H1 (cell line): ENCODE measurements at regions not wholly inside any gene's neighbourhood (a gene's known extent, or its start where the extent isn't known, plus 50 kb on each side); places are given as distances from the start of the nearest gene placed in this dataset.

Experiments
- CTCF ChIA-PET: fragments of 300-600 bp; sonication (Branson Sonifier 250); formaldehyde crosslinking; loops from one replicate; lab custom pipeline; 2021; ENCODE audit not compliant: partially characterized antibody; lab: Charles Lee
- POLR2A ChIA-PET: fragments of 300-600 bp; sonication (Branson Sonifier 250); formaldehyde crosslinking; loops from one replicate; lab custom pipeline; 2021; ENCODE audit warnings: inconsistent platforms; ENCODE audit not compliant: partially characterized antibody; lab: Charles Lee
- DNase-seq, 2 experiments: peaks; one replicate each; pipeline versions ENCODE4 v3.0.0 to v3.0.0-alpha.2; 2010 to 2022; ENCODE audit warnings: low spot score in 2 of 2, low read depth in 1 of 2, mixed read lengths in 1 of 2
- FAIRE-seq: peaks from 2 replicates; lab custom pipeline; 2011; peaks lifted over from hg19 to GRCh38; lab: Jason Lieb, UNC
- H2AFZ ChIP-seq: 2 replicates; pipeline ENCODE4 v1.8.1; 2012; ENCODE audit warnings: low read length, inconsistent platforms
- H2AK5ac ChIP-seq: 2 replicates; pipeline ENCODE4 v1.6.1; 2013; ENCODE audit warnings: low read depth, low read length
- H2BK120ac ChIP-seq: replicated peaks from 2 replicates; pipeline ENCODE3; 2013; ENCODE audit warnings: low read depth, low read length, inconsistent platforms
- H2BK12ac ChIP-seq: 2 replicates; pipeline ENCODE4 v1.6.1; 2013; ENCODE audit warnings: low read depth, low read length
- H2BK15ac ChIP-seq: 2 replicates; pipeline ENCODE4 v1.6.1; 2013; ENCODE audit warnings: low read length
- H2BK20ac ChIP-seq: 2 replicates; pipeline ENCODE4 v1.6.1; 2013; ENCODE audit warnings: low read length
- H2BK5ac ChIP-seq: 2 replicates; pipeline ENCODE4 v1.6.1; 2013; ENCODE audit warnings: low read depth, low read length
- H3K14ac ChIP-seq: 2 replicates; pipeline ENCODE4 v1.6.1; 2013; ENCODE audit warnings: inconsistent platforms; ENCODE audit not compliant: insufficient read length
- H3K18ac ChIP-seq: 2 replicates; pipeline ENCODE4 v1.6.1; 2013; ENCODE audit warnings: low read length; ENCODE audit errors: extremely low read depth
- H3K23ac ChIP-seq: 2 replicates; pipeline ENCODE4 v1.6.1; 2013; ENCODE audit warnings: inconsistent platforms; ENCODE audit not compliant: insufficient read length
- H3K23me2 ChIP-seq: 2 replicates; pipeline ENCODE4 v1.6.1; 2013; ENCODE audit warnings: low read depth, low read length
- H3K27ac ChIP-seq: 2 replicates; pipeline ENCODE4 v1.6.1; 2011; ENCODE audit warnings: low read depth, low read length, inconsistent platforms
- H3K27me3 ChIP-seq, 4 experiments: replicated peaks in 1 of 4; 1 replicate in 1 of 4; 2 replicates in 3 of 4; pipeline versions ENCODE4 v1.6.1 to v1.8.1; 2011 to 2013; ENCODE audit warnings: low read length in 3 of 4, mild to moderate bottlenecking in 3 of 4, inconsistent platforms in 2 of 4, mixed read lengths in 2 of 4, moderate library complexity in 1 of 4; ENCODE audit not compliant: control insufficient read depth in 3 of 4, insufficient read depth in 3 of 4; ENCODE audit errors: extremely low read depth in 1 of 4
- H3K36me3 ChIP-seq, 4 experiments: 2 replicates each; pipeline versions ENCODE4 v1.6.1 to v1.8.1; 2011 to 2013; ENCODE audit warnings: mild to moderate bottlenecking in 4 of 4, low read length in 3 of 4, moderate library complexity in 2 of 4, control low read depth in 1 of 4, inconsistent platforms in 1 of 4; ENCODE audit not compliant: insufficient read depth in 4 of 4, control insufficient read depth in 2 of 4
- H3K4ac ChIP-seq: replicated peaks from 2 replicates; pipeline ENCODE3; 2013; ENCODE audit warnings: low read length, low read depth, mixed read lengths, inconsistent platforms; ENCODE audit not compliant: insufficient read length
- H3K4me1 ChIP-seq, 4 experiments: replicated peaks in 1 of 4; 1 replicate in 1 of 4; 2 replicates in 3 of 4; pipeline versions ENCODE4 v1.6.1 to v1.8.1; 2011 to 2013; ENCODE audit warnings: low read length in 3 of 4, inconsistent platforms in 2 of 4, mixed read lengths in 1 of 4; ENCODE audit not compliant: insufficient read depth in 4 of 4, control insufficient read depth in 3 of 4
- H3K4me2 ChIP-seq, 2 experiments: 2 replicates each; pipeline versions ENCODE4 v1.6.1 to v1.8.1; 2011 to 2013; ENCODE audit warnings: low read depth in 2 of 2, low read length in 2 of 2, control low read depth in 1 of 2, inconsistent platforms in 1 of 2, mild to moderate bottlenecking in 1 of 2; ENCODE audit not compliant: insufficient read depth in 1 of 2
- H3K4me3 ChIP-seq, 4 experiments: fragments of 200-600, 300-600 bp in 1 of 4; sonication (generic), shearing (Covaris generic), sonication (Bioruptor Twin) in 1 of 4; 2 replicates each; pipeline versions ENCODE4 v1.5.1 to v1.8.1; 2011 to 2016; ENCODE audit warnings: low read length in 4 of 4, low read depth in 3 of 4, control low read depth in 2 of 4, inconsistent platforms in 2 of 4, mild to moderate bottlenecking in 2 of 4, mixed read lengths in 1 of 4, moderate library complexity in 1 of 4; ENCODE audit not compliant: insufficient read depth in 2 of 4; ENCODE audit errors: extremely low read depth in 1 of 4
- H3K56ac ChIP-seq: replicated peaks from 2 replicates; pipeline ENCODE3; 2013; ENCODE audit warnings: low read depth, mild to moderate bottlenecking, mixed read lengths, low read length, inconsistent platforms; ENCODE audit not compliant: insufficient read length
- H3K79me1 ChIP-seq: 2 replicates; pipeline ENCODE4 v1.6.1; 2013; ENCODE audit warnings: low read depth, low read length, control low read depth
- H3K79me2 ChIP-seq, 2 experiments: 2 replicates each; pipeline versions ENCODE4 v1.6.1 to v1.8.1; 2012 to 2013; ENCODE audit warnings: low read length in 2 of 2, mild to moderate bottlenecking in 2 of 2, inconsistent platforms in 1 of 2; ENCODE audit not compliant: insufficient read depth in 2 of 2, control insufficient read depth in 1 of 2
- H3K9ac ChIP-seq, 4 experiments: replicated peaks in 1 of 4; 1 replicate in 1 of 4; 2 replicates in 3 of 4; pipeline versions ENCODE4 v1.6.1 to v1.8.1; 2011 to 2013; ENCODE audit warnings: low read depth in 3 of 4, low read length in 3 of 4, control low read depth in 2 of 4, mild to moderate bottlenecking in 2 of 4, moderate library complexity in 2 of 4, inconsistent platforms in 1 of 4; ENCODE audit errors: extremely low read depth in 1 of 4
- H3K9me3 ChIP-seq, 2 experiments: 2 replicates each; pipeline versions ENCODE4 v1.6.1 to v1.8.1; 2012 to 2013; ENCODE audit warnings: mild to moderate bottlenecking in 2 of 2, moderate library complexity in 2 of 2, control low read depth in 1 of 2, inconsistent platforms in 1 of 2, low read depth in 1 of 2, low read length in 1 of 2, mixed read lengths in 1 of 2; ENCODE audit not compliant: insufficient read depth in 2 of 2
- H4K20me1 ChIP-seq, 2 experiments: replicated peaks in 1 of 2; 2 replicates each; pipeline versions ENCODE3 to v1.8.1; 2011 to 2013; ENCODE audit warnings: inconsistent platforms in 2 of 2, low read length in 2 of 2, mild to moderate bottlenecking in 1 of 2; ENCODE audit not compliant: insufficient read depth in 2 of 2, control insufficient read depth in 1 of 2
- H4K5ac ChIP-seq: 2 replicates; pipeline ENCODE4 v1.6.1; 2013; ENCODE audit warnings: low read length, low read depth, mixed read lengths, inconsistent platforms; ENCODE audit not compliant: insufficient read length
- H4K8ac ChIP-seq: 2 replicates; pipeline ENCODE4 v1.8.0; 2013; ENCODE audit warnings: mild to moderate bottlenecking, moderate library complexity, low read length, inconsistent platforms; ENCODE audit not compliant: insufficient read depth; ENCODE audit errors: extremely low read depth
- H4K91ac ChIP-seq: replicated peaks from 2 replicates; pipeline ENCODE3; 2013; ENCODE audit warnings: low read length, mixed read lengths, inconsistent platforms; ENCODE audit not compliant: insufficient read length
- CHD1 ChIP-seq: IDR thresholded peaks from 2 replicates; pipeline ENCODE4 v1.6.1; 2012; ENCODE audit warnings: low read depth, low read length, improper control_type of control experiment
- CHD2 ChIP-seq: IDR thresholded peaks from 2 replicates; pipeline ENCODE4 v1.6.1; 2012; ENCODE audit warnings: low read length, improper control_type of control experiment
- HDAC2 ChIP-seq, 2 experiments: fragments of 300-600 bp in 1 of 2; sonication (generic) in 1 of 2; IDR thresholded peaks; 2 replicates each; pipeline ENCODE4 v1.6.1; 2011 to 2012; ENCODE audit warnings: low read depth in 2 of 2, low read length in 2 of 2, mild to moderate bottlenecking in 2 of 2, moderate library complexity in 2 of 2, borderline replicate concordance in 1 of 2, inconsistent platforms in 1 of 2
- NRF1 ChIP-seq: IDR thresholded peaks from 2 replicates; pipeline ENCODE4 v1.6.1; 2011; ENCODE audit warnings: mild to moderate bottlenecking, low read depth, low read length, improper control_type of control experiment
- POLR2A ChIP-seq, 2 experiments: IDR thresholded peaks; 1 replicate in 1 of 2; 2 replicates in 1 of 2; pipeline ENCODE4 v1.6.1; 2011; ENCODE audit warnings: low read depth in 2 of 2, low read length in 2 of 2, mild to moderate bottlenecking in 2 of 2; ENCODE audit errors: control extremely low read depth in 1 of 2
- SAP30 ChIP-seq: fragments of 300-600 bp; sonication (generic); IDR thresholded peaks from 2 replicates; pipeline ENCODE4 v1.7.1; 2012; ENCODE audit warnings: low read length, moderate library complexity, mild to moderate bottlenecking, inconsistent platforms; ENCODE audit not compliant: insufficient read depth, insufficient replicate concordance
- SP1 ChIP-seq: IDR thresholded peaks from 2 replicates; pipeline ENCODE4 v1.6.1; 2011; ENCODE audit warnings: low read depth, low read length
- ZNF274 ChIP-seq: IDR thresholded peaks from 2 replicates; pipeline ENCODE4 v1.7.0; 2012; ENCODE audit warnings: low read length, borderline replicate concordance; ENCODE audit errors: extremely low read depth
- WGBS, 2 experiments: shearing (Covaris generic) in 1 of 2; methylation state at CpG; one replicate each; pipeline versions ENCODE4 v1.1.6 to v1.1.7; 2013 to 2015; ENCODE audit warnings: low lambda C conversion rate in 2 of 2, mixed read lengths in 2 of 2, inconsistent platforms in 1 of 2, low coverage in 1 of 2, missing lambda C conversion rate in 1 of 2; ENCODE audit not compliant: insufficient replicate concordance in 2 of 2, insufficient coverage in 1 of 2, insufficient read length in 1 of 2; ENCODE audit errors: extremely low coverage in 1 of 2, missing lambda C conversion rate in 1 of 2; 5-methylcytosine and 5-hydroxymethylcytosine counted together
- TF ChIP-seq, protein P1 (sequence below), 3 experiments: IDR thresholded peaks; 1 replicate in 2 of 3; 2 replicates in 1 of 3; pipeline versions ENCODE4 v1.5.1 to v1.6.1; 2011; ENCODE audit warnings: low read length in 3 of 3, mild to moderate bottlenecking in 3 of 3, inconsistent platforms in 2 of 3, low read depth in 1 of 3, moderate library complexity in 1 of 3; ENCODE audit not compliant: insufficient read depth in 1 of 3; ENCODE audit errors: control extremely low read depth in 1 of 3
- TF ChIP-seq, protein P2 (sequence below): IDR thresholded peaks from 2 replicates; pipeline ENCODE4 v1.6.1; 2012; ENCODE audit warnings: inconsistent platforms
- TF ChIP-seq, protein P3 (sequence below): IDR thresholded peaks from 2 replicates; pipeline ENCODE4 v1.6.1; 2012; ENCODE audit warnings: low read length, inconsistent platforms

DNA sequence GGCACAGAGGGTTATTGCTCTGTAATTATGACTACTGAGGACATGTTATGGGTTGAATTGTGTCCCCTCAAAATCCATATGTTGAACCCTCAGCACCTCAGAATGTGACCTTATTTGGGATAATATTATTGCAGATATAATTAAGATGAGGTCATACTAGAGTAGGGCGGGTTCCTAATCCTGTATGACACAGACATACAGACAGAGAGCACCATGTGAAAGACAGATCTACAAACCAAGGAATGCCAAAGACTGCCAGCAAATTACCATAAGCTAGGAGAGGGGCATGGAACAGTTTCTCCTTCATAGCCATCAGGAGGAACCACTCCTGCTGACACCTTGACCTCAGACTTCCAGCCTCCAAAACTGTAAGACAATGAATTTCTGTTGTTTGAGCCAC is 115.2 kb upstream of the OTUD4 start:
- Histone ChIP-seq H3K79me1 (no peaks in the 10 kb centered on the region), H3K4me3 (no peak overlapping the region), H4K8ac (no peak overlapping the region), H2AK5ac (no peak overlapping the region), H3K4ac (no peak overlapping the region), H3K9ac (no peak overlapping the region), H2BK120ac (no peak overlapping the region), H2BK5ac (no peak overlapping the region), H3K27ac (no peak overlapping the region), H3K18ac (no peak overlapping the region), H3K23me2 (no peaks in the 10 kb centered on the region), H3K27me3 (no peaks in the 10 kb centered on the region), H3K9me3 (no peaks in the 10 kb centered on the region), H3K56ac (no peak overlapping the region), H2BK20ac (no peak overlapping the region), H3K4me2 (no peak overlapping the region), H3K36me3 (no peaks in the 10 kb centered on the region), H4K5ac (no peak overlapping the region), H2BK15ac (no peak overlapping the region), H3K4me1 (no peaks in the 10 kb centered on the region), H3K14ac (no peak overlapping the region), H2BK12ac (no peak overlapping the region), H3K79me2 (no peaks in the 10 kb centered on the region), H4K20me1 (no peaks in the 10 kb centered on the region), H2AFZ (no peak overlapping the region), H3K23ac (no peak overlapping the region), H4K91ac (no peak overlapping the region)
- FAIRE-seq (no peak), DNase-seq (no peak)
- ChIA-PET POLR2A (no interaction called here), CTCF (no interaction called here)
- WGBS, 2 experiments: 85% methylated on average over 1 of the region's 1 CpG; no CpG with 5 or more reads in 1 of the 2 experiments
- TF ChIP-seq ZNF274 (no peak), POLR2A (IDR thresholded peaks at IDR 0.05; ENCODE audit: control extremely low read depth in 1 of 2, low read depth in 2 of 2, low read length in 2 of 2) (no peak), HDAC2 (IDR thresholded peaks at IDR 0.05; ENCODE audit: borderline replicate concordance in 1 of 2, low read depth in 2 of 2, low read length in 2 of 2) (no peak), SP1 (no peak), SAP30 (no peak), NRF1 (no peak), CHD1 (no peak), CHD2 (no peak)
- TF ChIP-seq, protein P1, sequence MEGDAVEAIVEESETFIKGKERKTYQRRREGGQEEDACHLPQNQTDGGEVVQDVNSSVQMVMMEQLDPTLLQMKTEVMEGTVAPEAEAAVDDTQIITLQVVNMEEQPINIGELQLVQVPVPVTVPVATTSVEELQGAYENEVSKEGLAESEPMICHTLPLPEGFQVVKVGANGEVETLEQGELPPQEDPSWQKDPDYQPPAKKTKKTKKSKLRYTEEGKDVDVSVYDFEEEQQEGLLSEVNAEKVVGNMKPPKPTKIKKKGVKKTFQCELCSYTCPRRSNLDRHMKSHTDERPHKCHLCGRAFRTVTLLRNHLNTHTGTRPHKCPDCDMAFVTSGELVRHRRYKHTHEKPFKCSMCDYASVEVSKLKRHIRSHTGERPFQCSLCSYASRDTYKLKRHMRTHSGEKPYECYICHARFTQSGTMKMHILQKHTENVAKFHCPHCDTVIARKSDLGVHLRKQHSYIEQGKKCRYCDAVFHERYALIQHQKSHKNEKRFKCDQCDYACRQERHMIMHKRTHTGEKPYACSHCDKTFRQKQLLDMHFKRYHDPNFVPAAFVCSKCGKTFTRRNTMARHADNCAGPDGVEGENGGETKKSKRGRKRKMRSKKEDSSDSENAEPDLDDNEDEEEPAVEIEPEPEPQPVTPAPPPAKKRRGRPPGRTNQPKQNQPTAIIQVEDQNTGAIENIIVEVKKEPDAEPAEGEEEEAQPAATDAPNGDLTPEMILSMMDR (IDR thresholded peaks at IDR 0.05; ENCODE audit: control extremely low read depth in 1 of 3, insufficient read depth in 1 of 3, low read depth in 1 of 3, low read length in 3 of 3): no peak
- TF ChIP-seq, protein P2, sequence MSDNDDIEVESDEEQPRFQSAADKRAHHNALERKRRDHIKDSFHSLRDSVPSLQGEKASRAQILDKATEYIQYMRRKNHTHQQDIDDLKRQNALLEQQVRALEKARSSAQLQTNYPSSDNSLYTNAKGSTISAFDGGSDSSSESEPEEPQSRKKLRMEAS: no peak
- TF ChIP-seq, protein P3, sequence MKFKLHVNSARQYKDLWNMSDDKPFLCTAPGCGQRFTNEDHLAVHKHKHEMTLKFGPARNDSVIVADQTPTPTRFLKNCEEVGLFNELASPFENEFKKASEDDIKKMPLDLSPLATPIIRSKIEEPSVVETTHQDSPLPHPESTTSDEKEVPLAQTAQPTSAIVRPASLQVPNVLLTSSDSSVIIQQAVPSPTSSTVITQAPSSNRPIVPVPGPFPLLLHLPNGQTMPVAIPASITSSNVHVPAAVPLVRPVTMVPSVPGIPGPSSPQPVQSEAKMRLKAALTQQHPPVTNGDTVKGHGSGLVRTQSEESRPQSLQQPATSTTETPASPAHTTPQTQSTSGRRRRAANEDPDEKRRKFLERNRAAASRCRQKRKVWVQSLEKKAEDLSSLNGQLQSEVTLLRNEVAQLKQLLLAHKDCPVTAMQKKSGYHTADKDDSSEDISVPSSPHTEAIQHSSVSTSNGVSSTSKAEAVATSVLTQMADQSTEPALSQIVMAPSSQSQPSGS: no peak
